GM21526 (cell line): ENCODE measurements at regions not wholly inside any gene's neighbourhood (a gene's known extent, or its start where the extent isn't known, plus 50 kb on each side); places are given as distances from the start of the nearest gene placed in this dataset.
"Not testable (repeated sequence)": the region's sequence is repeated elsewhere in the genome, so short reads cannot be mapped to it uniquely, and the experiment has no call there.

ENCODE experiments used
- ATAC-seq: cut with Tn5 transposase; IDR thresholded peaks from one replicate; pipeline ENCODE4 v1.9.1; 2021; ENCODE audit warnings: moderate library complexity; ENCODE audit not compliant: unreplicated experiment, low FRiP score

DNA sequence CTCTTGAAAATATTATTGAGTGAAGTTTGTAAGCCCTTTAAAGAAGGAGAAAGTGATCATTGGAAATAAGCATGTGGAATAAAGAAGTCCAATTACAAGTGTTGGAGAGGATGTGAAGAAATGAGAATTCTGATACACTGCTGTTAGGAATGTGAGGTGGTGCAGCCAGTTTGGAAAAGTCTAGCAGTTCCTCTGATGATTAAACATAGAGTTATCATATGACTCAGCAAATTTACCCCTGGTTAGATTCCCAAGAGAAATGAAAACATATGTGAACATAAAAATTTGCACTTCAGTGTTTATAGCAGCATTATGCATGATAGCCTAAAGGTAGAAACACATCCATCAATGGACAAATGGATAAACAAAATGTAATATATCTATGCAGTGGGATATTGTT lies 319.9 kb downstream of the AEBP2 start:
- ATAC-seq, result no peak

DNA sequence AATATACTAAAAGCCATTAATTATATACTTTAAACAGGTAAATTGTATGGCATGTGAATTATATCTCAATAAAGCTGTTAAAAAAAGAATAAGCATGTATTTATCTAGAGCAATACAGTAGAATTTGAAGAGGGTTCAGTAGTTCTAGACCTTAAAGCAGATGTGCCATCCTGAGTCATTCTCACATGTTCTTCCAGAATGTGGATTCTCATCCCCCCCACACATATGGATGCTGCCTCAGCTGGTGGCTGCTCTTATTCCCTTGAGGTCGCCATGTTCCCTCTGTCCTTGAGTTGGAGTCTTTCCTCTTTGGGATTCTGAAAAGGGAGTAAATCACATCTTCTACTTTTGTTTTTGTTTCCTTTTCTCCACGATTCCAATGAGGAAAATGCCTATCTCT lies 321.3 kb downstream of the AEBP2 start:
- no peak for ATAC-seq

DNA sequence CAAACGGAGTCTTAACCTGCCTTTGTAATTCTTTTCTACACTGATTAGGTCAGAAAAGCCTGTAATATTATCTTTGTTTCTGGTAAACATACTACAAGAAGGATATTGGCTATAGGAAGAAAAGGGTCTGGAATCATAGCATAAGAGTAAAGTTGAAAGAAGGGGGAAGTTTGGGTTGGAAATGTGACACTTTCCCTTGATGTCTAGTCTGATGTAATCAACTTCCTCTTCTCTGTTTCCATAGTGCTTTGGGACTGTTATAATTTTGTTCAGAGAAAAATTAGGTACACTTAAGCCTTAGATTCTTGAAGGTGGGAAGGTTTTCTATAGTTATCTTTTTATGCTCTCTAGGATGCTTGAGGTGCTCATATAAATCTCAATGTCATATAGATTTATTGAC lies 322.2 kb downstream of the AEBP2 start:
- ATAC-seq, result no peak

DNA sequence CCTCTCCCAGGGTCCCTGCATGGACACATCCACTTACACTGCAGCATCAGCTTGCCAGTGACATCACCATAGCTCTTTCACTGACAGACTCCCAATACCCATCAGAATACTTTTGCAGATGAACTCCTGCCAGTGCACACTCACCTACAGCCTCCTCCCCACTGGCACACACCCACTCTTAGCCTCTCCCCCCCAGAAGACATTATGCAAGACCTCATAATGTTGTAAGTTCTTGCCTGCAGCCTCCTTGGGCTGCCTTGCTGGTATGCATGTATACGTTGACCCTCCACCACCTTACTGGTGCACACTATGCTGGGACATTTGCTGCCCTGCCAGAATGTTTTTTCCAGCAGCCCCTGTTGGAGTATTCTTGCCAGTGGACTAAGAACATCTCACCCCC lies 324.2 kb downstream of the AEBP2 start:
- no peak for ATAC-seq

DNA sequence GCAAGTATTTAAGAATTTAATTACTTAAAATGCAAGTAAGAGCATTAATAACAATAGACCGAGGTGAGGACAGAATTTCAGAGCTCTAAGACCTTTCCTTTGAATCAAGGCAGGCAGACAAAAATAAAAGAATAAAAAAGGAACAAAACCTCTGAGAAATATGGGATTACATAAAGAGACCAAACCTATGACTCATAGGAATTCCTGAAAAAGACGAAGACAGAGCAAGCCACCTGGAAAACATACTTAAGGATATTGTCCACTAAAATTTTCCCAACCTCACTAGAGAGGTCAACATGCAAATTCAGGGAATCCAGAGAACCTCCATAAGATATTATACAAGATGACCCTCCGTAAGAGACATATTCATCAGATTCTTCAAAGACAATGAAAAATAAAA lies 325.1 kb downstream of the AEBP2 start:
- ATAC-seq, result no peak

DNA sequence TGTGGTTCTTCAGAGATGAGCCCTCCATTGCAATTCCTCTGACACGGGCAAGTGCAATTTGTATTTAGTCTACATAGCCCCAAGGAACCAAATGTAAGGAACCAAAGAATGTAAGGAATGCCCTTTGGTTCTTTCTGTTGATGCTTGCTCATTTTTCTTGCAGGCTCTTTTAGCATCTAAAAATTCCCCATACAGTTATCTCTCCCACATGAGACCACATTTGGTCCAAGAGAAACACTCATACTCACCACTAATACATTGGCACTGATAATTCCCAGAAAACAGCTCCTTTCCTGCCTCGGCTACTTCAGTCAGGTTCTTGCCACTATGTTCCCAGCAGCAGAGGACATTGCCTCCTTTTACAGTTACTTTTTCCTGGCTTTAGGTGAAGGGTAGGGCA lies 332.6 kb downstream of the AEBP2 start:
- no peak for ATAC-seq

DNA sequence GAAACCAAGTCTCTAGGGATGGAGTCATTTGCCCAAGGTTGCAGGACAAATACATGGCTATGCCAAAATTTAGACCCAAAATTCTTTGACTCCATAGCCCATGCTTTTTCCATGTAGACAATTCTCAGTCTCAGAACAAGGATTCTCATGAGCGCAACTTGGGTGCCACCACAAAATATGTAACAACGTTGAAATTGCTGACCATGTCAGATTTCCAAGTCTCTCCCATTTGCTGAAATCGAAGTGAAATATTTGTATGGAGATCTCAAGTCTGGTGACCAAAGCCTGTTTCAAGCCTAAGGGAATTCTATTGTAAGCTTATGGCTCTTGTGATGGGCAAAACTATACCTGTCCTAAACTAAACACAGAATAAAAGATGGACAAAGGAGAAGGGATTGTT lies 333.5 kb downstream of the AEBP2 start:
- no peak for ATAC-seq

DNA sequence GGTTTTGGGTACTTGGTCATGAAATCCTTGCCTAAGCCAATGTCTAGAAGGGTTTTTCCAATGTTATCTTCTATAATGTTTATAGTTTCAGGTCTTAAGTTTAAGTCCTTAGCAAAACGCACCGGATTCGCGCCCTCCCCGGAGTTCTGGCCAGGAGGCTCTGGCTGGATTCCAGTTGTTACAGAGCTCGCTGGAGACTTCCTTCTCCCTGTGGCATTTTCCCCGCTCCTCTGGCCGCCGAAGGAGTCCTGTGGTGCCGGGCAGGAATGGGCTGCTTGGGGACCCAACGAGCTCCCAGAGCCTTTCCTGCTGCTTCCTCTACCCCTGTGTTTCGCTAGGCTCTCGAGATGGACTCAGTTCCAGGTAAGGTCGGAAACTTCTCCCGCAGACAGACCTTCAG lies 335.9 kb downstream of the AEBP2 start:
- ATAC-seq, result no peak

DNA sequence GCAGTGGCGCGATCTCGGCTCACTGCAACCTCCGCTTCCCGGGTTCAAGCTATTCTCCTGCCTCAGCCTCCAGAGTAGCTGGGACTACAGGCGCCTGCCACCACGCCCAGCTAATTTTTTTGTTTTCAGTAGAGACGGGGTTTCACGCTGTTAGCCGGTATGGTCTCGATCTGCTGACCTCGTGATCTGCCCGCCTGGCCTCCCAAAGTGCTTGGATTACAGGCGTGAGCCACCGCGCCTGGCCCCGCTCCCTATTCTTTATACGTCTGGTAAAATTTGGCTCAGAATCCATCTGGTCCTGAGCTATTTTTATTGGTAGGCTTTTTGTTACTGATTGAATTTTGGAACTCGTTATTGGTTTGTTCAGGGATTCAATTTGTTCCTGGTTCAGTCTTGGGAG lies 336.7 kb downstream of the AEBP2 start:
- ATAC-seq, result not testable (repeated sequence)

DNA sequence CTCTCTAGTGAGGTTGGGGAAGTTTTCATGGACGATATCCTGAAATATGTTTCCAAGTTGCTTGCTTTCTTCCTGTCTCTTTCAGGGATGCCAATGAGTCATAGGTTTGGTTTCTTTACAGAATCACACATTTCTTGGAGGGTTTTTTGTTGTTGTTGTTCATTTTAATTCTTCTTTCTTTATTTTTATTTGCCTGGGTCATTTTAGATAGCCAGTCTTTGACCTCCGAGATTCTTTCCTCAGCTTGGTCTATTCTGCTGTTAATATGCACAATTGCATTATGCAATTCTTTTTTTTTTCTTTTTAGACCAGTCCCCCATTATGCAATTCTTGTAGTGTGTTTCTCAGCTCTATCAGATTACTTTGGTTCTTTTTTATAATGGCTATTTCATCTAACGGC lies 338.9 kb downstream of the AEBP2 start:
- no peak for ATAC-seq

DNA sequence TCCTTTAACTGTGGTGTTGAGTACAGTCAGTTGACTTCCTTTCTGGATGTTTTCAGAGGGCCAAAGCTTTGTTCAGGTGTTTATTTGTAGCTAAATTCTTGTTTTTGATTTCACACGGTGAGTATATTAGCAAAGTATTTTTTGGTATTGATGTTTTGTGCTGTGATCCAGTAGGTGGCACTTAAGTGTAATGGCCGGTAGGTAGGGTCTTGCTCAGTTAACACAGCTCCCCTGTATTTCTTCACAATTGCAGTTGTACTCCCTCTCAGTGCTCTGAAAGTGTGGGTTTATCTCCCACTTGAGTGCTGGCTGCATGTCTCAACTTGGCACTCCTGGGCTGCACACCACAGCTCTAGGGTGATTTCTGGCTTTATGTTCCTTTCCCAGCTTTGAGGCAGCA lies 339.5 kb downstream of the AEBP2 start:
- ATAC-seq, result no peak

DNA sequence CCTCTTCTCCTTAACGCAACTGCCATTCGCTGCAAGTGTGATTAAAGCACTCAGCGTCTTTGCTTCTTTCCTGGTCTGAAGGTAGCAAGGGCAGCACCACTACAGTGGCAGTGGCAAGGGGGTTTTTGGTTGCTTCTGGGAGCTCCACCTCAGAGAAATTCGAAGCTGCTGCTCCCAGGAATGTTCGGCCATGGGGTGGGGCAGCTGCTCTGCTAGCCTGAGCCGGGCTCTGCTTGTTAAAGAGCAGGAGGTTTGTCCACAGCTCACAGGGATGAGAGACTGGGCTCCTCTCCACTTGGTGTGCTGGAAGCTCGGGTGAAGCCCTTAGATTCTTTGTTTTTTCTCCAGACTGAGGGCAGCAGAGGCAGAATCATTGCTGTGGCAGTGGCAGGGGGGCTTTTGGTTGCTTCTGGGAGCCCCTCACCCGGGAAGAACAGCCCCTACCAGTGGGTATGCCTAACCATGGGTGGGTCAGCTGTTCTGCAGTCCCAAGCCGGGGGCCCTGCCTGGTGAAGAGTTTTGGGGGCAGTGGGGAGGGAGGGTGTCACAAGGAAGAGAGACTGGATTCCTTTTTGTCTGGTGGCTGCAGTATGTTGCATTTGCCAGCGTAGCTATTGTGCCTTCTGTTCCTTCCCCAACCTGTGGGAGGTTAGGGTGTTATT lies 340.2 kb downstream of the AEBP2 start:
- no peak for ATAC-seq

DNA sequence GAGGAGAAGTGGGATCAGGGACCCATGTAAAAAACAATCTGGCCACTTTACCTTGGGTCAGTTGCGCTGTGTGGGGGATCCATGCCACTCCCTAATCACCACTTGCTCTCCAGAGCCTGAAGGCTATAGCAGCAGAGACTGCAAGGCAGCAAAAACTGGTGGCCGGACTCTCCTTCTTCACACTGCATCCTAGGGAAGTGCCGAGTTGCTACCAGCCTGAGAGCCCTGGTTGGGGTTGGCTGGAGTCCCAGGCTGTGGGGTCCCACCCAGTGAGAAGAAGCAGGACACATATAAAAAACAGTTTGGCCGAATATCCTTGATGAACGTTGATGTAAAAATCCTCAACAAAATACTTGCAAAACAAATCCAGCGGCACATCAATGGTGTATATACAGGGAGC lies 341.2 kb downstream of the AEBP2 start:
- no peak for ATAC-seq

DNA sequence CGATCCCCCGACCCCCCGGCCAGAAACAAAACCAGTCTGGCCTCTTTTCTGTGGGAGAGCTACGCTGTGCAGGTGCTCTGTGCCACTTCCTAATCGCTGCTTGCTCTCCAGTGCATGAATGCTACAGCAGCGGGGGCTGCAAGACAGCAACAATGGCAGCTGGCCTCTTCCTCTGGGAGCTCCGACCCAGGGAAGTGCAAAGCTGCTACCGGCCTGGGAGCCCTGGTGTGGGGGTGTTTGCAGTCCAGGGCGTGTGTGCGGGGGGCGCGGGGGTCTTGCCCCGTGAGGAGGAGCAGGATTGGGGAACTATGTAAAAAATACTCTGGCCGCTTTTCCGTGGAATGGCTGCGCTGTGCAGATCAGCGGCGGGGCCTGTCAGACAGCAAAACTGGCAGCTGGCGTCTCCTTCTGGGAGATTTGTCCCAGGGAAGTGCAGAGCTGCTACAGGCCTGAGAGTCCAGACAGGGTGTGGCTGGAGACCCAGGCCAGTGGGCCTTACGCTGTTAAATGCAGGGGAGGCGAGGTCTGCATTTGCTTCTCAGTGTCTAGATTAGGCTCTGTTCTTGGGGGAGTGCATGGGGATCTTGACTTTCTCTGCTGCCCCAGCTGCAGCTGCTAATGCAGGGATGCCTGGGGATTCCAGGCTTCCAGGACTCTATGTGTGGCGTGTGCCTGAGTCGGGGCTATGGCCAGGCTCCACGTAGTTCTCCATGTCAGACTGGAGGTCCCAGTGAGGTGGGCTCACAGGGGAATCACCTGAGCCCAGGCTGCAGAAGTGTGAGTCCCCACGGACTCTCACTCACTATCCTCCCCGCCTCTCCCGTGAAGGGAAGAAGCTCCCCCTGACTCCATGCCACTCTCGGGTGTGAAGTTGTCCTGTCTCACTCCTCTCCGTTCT lies 344.5 kb downstream of the AEBP2 start:
- no peak for ATAC-seq

DNA sequence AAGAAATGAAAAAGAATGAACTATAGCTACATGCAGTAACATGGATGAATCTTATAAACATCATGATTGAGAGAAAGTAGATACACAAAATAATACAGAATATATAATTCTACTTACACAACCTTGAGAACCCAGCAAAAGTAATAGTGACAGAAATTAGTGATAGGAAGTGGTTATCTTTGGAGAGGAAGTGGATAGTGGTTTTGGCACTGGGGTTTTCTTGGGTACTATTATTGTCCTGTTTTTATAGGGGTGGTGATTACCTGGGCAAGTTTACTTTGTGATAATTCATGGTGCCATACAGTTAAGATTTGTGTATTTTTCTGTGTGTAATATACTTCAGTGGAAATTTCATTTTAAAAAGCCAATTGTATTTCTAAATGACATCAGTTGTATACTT lies 352.7 kb downstream of the AEBP2 start:
- ATAC-seq, result no peak

DNA sequence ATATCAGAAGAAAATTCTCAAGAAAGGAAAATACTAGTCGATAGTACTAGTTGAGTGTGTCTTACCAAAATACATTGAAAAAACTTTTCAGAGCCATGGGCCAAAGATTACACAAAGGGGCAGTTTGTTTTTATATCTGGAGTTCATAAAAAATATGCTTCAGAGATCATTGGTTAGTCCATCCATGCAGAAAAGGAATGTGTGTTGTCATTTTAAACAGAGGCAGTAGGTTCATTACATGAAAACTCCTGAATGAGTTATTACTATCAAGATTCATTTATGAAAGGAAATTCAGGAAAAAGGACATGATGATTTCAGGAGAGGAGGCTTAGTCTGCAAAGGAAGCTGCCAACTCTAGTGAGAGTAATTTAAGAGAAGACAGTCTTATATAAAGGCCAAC lies 354.8 kb downstream of the AEBP2 start:
- no peak for ATAC-seq

DNA sequence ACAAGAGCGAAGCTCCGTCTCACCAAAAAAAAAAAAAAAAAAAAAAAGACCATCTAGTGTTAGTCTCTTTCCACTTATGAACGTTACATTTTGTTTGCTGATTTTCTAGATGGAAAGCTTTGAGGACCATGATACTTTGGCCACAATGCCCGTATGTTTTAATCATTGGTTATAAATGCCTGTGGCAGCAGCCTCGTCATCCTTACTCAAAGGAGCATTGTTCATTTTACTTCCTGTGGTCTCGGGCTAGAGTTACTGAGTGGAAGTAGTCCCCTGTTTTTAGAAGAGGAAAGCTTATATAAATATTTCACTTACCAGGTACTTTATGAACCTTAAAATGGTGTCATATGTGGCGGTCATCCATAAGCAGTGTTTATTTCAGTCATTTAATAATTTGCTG lies 359.9 kb downstream of the AEBP2 start:
- ATAC-seq, result no peak

DNA sequence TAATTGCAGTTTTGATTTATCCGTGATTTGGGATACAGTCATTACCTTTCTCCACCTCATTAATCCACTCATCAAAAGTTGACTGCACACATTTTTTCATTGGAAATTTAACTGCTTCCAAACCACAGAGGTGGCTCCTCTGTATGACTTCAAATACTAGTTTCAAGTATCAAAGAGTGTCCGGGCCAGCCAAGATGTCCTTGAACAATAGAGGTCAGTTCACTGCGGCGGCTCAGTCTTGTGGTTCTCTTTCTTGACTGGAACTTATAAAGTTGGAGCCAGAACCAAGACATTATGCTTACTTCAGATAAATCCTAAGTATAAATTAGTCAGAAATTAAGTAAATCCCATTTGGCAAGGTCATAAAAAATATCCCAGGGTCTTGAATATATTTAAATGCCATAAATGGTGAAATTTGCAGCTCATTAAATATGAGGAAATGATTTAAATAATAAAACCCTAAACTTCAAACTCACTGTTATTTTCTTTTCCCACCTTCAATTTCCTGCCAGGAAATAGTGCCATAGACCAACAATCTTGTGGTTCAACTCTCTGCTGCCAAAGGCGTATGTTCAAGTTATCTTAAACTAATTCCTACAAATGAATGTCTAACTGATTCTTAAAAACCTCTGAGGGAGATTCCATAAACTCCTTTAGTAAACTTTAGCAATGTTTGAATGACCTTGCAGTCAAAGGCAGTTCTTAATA lies 360.8 kb downstream of the AEBP2 start:
- no peak for ATAC-seq

DNA sequence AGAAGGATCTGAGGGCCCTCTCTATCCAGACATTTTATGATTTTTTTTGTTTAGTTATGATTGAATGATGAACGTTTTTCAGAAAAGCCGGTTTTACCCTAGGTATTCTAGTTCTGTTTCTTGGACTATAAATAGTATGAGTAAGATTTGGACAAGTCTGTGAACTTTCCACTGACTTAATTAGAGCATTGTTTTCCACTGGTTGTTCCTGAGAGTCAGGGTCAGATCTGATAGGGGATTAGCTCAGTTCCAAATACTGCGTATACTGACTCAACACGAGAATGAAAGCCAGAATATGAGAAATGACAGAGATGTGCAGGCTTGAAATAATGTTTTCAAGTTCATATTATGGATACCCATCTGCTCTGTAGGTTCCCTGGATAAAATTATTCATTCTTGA lies 361.6 kb downstream of the AEBP2 start:
- no peak for ATAC-seq

DNA sequence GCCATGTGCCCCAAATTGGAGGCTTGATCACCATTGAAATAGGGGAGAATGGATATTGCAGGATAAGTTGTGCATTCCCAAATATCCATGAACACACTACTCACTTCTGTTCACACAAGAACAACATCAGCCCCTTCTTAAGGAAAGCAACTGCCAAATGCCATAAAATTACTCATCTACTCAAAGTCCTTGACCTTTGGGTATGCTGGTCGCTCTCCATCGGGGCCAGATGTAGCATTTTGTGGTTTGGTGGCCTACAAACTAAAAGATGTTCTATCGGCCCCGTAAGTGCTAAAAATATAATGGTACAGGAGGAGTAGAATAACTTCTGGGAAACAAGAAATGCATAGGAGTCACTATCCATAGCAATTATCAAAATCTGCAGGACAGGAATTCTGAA lies 362.6 kb downstream of the AEBP2 start:
- ATAC-seq, result no peak

DNA sequence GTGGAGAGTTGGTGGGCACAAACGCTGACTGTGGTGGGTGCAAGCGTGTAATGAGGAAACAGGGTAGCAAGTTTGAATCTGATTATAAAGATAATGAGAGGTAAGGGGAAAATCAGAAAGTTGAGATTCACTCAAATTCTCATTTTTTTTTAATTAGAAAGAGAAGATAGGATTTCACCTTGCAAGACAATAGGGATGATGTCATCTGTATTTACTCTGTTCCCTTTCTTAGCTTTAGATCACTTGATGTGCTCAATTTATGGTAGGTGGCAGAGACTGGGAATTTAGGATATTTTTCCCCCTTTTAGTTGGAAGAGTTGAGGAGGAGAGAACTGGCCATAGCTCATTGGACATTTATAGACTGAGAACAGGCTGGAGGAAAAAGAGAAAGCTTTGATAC lies 363.6 kb downstream of the AEBP2 start:
- no peak for ATAC-seq

DNA sequence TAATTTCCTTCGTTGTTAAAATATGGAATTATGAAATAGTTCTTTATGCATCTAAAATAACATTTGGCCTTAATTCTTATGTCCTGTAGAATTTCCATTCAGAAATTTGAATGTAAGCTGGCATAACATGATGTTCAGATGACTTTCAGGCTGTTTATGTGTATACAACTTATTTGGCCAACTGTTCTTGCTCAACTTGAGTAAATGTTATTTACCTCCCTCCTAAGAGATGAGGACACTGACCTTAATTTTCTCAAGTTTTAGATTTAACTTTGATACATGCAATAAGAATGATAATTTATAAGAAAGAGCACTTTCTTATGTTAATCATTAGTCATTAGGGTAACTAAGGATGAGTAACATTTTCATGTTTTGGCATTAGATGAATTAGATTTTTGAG lies 365.4 kb downstream of the AEBP2 start:
- ATAC-seq, result no peak
